ENCODE measurements at regions not wholly inside any gene's neighbourhood (a gene's known extent, or its start where the extent isn't known, plus 50 kb on each side); places are given as distances from the start of the nearest gene placed in this dataset.

DNA sequence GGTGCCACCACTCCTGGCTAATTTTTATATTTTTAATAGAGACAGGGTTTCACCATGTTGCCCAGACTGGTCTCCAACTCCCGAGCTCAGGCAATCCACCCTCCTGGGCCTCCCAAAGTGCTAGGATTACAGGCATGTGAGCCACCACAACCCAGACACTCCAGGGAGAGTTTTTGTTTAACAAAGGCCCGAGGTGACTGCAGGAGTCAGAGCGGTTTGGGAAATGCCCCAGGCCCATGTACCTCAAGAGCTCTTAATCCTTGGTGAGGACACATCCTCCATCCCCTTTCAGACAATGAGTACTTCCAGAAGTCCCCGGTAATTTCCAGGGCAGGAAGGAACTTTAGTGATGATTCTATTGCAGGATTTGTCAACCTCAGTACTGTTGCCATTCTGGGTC is 176.0 kb downstream of the ESRRB start:
- no peaks in the 10 kb centered on the region for H3K36me3 ChIP-seq
- H3K27ac ChIP-seq, result no peak overlapping the region
- intact Hi-C loops (cut with DNase I), result no loop called here
- H3K9me3 ChIP-seq, result no peaks in the 10 kb centered on the region
- no peaks in the 10 kb centered on the region for H3K27me3 ChIP-seq
- 55 to 63% (median 60%) methylated on average over 4 of the region's 4 CpGs for WGBS, 3 donors
- H3K4me1 ChIP-seq (ENCODE audit: insufficient read depth), result no peaks in the 10 kb centered on the region
- no peak for DNase-seq
- H3K4me3 ChIP-seq, result no peak overlapping the region
- TF ChIP-seq POLR2A (IDR thresholded peaks at IDR 0.05) (no peak), EP300 (IDR thresholded peaks at IDR 0.05) (no peak)
- TF ChIP-seq, protein P1, sequence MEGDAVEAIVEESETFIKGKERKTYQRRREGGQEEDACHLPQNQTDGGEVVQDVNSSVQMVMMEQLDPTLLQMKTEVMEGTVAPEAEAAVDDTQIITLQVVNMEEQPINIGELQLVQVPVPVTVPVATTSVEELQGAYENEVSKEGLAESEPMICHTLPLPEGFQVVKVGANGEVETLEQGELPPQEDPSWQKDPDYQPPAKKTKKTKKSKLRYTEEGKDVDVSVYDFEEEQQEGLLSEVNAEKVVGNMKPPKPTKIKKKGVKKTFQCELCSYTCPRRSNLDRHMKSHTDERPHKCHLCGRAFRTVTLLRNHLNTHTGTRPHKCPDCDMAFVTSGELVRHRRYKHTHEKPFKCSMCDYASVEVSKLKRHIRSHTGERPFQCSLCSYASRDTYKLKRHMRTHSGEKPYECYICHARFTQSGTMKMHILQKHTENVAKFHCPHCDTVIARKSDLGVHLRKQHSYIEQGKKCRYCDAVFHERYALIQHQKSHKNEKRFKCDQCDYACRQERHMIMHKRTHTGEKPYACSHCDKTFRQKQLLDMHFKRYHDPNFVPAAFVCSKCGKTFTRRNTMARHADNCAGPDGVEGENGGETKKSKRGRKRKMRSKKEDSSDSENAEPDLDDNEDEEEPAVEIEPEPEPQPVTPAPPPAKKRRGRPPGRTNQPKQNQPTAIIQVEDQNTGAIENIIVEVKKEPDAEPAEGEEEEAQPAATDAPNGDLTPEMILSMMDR (IDR thresholded peaks at IDR 0.05), result no peak

DNA sequence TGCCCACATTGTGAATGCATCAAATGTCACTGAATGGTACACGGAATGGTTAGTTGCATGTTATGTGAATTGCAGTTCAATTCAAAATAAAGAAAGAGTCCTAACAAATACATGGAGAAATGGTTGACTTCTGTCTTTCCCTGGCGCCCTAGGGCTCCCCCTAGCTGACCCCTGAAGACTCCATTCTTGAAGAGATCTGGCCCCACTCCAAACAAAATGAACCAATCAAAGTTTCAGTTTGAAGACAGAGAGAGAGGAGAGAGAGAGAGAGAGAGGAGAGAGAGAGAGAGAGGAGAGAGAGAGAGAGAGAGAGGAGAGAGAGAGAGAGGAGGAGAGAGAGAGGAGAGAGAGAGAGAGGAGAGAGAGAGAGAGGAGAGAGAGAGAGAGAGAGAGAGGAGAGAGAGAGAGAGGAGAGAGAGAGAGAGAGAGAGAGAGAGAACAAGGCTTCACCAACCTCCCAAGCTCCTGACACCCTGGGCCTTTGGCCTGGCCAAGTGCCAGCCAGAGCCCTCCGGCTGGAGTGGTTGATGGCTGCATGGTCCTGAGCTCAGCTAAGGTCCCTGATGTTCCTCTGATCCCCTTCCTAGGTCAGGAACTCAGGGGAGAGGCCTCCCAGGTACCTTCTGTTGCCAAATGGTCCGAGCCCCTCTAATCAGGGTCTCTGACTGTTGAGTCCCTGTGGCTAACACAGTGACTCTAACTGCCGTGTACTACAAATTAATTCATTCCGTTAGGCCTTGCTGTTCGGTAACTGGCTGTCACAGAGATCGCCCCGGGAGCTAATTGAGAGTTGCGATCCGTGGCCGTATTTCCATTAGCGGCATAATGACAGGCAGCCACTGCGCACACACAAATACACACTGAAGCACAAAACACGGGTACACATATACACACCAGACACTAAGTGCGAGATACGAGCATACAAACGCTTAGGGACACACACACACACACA is 188.8 kb downstream of the ESRRB start:
- DNase-seq, result no peak
- Histone ChIP-seq H3K9me3 (no peaks in the 10 kb centered on the region), H3K27ac (no peak overlapping the region), H3K27me3 (no peaks in the 10 kb centered on the region), H3K4me1 (ENCODE audit: insufficient read depth) (no peaks in the 10 kb centered on the region), H3K4me3 (no peak overlapping the region), H3K36me3 (no peaks in the 10 kb centered on the region)
- intact Hi-C loops (cut with DNase I), result no loop called here
- TF ChIP-seq, protein P1 (IDR thresholded peaks at IDR 0.05), result no peak
- no peak for TF ChIP-seq EP300 (IDR thresholded peaks at IDR 0.05)
- no peak for TF ChIP-seq POLR2A (IDR thresholded peaks at IDR 0.05)
- 79 to 85% (median 80%) methylated on average over 18 of the region's 18 CpGs for WGBS, 3 donors

DNA sequence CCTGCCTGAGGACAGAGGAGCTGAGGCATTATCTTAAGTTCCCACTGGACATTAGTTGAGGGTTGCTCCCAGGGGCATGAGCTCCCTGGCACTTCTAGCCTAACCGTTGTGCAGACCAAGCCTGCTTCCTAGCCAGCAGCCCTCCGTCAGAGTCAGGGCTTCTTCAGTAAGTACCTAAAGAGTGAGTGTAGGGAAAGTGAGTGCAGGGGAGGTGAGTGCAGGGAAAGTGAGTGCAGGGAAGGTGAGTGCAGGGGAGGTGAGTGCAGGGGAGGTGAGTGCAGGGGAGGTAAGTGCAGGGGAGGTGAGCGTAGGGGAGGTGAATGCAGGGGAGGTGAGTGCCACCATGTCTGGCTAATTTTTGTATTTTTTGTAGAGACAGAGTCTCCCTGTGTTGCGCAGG is 190.5 kb downstream of the ESRRB start:
- intact Hi-C loops (cut with DNase I), result no loop called here
- H3K27ac ChIP-seq, result no peak overlapping the region
- WGBS, 3 donors, result 72 to 78% (median 76%) methylated on average over 4 of the region's 4 CpGs

DNA sequence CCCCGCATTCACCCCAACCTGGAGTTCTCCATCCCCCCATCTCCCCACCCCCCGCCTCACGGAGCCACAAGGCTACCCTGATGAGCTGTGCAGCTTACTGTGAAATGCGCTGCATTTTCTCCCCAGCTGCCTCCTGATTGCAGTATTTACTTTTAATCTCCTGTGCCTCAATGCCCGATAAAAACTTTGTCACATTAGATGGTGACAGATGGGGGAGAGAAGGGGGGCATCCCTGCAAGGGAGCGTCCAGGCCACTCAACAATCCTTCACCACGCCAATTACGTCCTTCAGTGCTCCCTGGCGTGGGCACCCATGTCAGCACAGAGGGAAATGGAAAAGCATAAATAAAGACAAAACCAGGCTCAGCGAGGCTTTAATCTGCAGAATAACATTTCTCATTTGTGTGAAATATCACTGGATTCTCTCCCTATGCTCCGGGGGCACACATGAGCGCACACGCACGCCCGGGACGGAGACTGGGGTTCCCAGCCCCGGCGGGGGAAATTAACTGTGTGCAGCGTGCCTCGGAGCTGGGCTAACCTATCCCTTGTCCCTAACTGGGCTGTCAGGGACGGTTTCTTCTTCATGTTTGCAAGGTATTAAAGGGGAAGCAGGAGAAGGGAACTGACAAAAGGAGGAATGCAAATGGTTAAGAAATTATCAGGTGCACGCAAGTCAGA is 186.7 kb upstream of the VASH1 start:
- TF ChIP-seq EP300 (IDR thresholded peaks at IDR 0.05) (no peak), POLR2A (IDR thresholded peaks at IDR 0.05) (no peak)
- TF ChIP-seq, protein P1 (IDR thresholded peaks at IDR 0.05), result no peak
- no peaks in the 10 kb centered on the region for H3K9me3 ChIP-seq
- 20 to 42% (median 24%) methylated on average over 22 of the region's 22 CpGs for WGBS, 3 donors
- no peaks in the 10 kb centered on the region for H3K36me3 ChIP-seq
- DNase-seq, result no peak
- H3K27ac ChIP-seq, result no peak overlapping the region
- H3K4me3 ChIP-seq, result no peak overlapping the region
- intact Hi-C loops (cut with DNase I), result no loop called here
- H3K4me1 ChIP-seq (ENCODE audit: insufficient read depth), result no peaks in the 10 kb centered on the region
- H3K27me3 ChIP-seq, result no peaks in the 10 kb centered on the region

More for the DNA sequence above, 190.5 kb downstream of the ESRRB start:
- no peaks in the 10 kb centered on the region for H3K4me1 ChIP-seq (ENCODE audit: insufficient read depth)
- no peak for DNase-seq
- no peaks in the 10 kb centered on the region for H3K27me3 ChIP-seq
- TF ChIP-seq, protein P1 (IDR thresholded peaks at IDR 0.05), result no peak
- no peak for TF ChIP-seq POLR2A (IDR thresholded peaks at IDR 0.05)
- H3K9me3 ChIP-seq, result no peaks in the 10 kb centered on the region
- no peak overlapping the region for H3K4me3 ChIP-seq
- H3K36me3 ChIP-seq, result no peaks in the 10 kb centered on the region

Measured in ovary (tissue), 7 donors.